C4-2B (cell line): ENCODE measurements at regions not wholly inside any gene's neighbourhood (a gene's known extent, or its start where the extent isn't known, plus 50 kb on each side); places are given as distances from the start of the nearest gene placed in this dataset.

Experiments used
- H3K27ac ChIP-seq: fragments of 450-650 bp; 2 replicates; pipeline ENCODE4 v1.5.1; 2017
- ZFX ChIP-seq: fragments of 450-650 bp; IDR thresholded peaks from 2 replicates; pipeline ENCODE4 v1.6.1; 2017
- TF ChIP-seq, protein P1 (sequence below): fragments of 450-650 bp; conservative IDR thresholded peaks from 2 replicates; pipeline ENCODE4 v1.5.1; 2017; ENCODE audit warnings: mild to moderate bottlenecking

DNA sequence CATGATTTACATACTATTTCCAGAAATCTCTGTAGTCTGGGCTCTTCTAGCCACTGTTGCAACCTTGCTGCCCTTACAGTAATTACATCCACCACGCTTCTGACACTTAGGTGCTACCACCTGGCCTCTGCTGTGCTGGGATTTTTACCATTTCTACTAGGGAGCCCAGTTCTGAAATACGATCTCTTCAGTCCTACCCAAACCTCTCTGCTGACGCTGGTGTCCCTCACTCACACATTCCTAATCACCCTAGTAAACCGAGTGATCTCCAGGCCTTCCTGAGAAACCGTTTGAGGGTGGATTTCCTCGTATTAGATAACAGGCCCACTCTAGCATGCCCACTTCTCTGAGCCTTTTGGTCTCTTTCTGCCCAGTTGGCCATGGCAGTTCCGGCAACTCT, 588.9 kb upstream of the CADM1 start:
- no peak overlapping the region for H3K27ac ChIP-seq
- TF ChIP-seq ZFX = no peak
- TF ChIP-seq, protein P1, sequence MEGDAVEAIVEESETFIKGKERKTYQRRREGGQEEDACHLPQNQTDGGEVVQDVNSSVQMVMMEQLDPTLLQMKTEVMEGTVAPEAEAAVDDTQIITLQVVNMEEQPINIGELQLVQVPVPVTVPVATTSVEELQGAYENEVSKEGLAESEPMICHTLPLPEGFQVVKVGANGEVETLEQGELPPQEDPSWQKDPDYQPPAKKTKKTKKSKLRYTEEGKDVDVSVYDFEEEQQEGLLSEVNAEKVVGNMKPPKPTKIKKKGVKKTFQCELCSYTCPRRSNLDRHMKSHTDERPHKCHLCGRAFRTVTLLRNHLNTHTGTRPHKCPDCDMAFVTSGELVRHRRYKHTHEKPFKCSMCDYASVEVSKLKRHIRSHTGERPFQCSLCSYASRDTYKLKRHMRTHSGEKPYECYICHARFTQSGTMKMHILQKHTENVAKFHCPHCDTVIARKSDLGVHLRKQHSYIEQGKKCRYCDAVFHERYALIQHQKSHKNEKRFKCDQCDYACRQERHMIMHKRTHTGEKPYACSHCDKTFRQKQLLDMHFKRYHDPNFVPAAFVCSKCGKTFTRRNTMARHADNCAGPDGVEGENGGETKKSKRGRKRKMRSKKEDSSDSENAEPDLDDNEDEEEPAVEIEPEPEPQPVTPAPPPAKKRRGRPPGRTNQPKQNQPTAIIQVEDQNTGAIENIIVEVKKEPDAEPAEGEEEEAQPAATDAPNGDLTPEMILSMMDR = no peak

DNA sequence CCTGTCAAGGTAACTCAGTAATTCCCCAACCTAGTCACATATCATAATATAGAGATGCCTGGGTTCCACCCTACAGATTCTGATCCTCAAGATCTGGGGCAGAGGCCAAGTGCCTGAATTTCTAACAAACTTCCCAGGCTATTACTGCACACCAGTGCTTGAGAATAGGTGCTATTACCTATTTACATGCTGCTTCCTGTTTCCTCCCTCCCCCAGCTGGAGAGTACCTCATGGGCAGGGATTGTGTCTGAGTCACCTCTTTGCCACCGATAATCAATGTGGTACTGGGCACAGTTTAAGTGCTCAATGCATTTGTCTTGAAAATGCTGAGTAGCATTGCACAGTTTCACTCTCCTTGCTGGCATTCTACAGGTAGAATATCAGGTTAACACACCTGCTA, 582.2 kb upstream of the CADM1 start:
- H3K27ac ChIP-seq = no peak overlapping the region
- TF ChIP-seq, protein P1 = no peak
- TF ChIP-seq ZFX = no peak

DNA sequence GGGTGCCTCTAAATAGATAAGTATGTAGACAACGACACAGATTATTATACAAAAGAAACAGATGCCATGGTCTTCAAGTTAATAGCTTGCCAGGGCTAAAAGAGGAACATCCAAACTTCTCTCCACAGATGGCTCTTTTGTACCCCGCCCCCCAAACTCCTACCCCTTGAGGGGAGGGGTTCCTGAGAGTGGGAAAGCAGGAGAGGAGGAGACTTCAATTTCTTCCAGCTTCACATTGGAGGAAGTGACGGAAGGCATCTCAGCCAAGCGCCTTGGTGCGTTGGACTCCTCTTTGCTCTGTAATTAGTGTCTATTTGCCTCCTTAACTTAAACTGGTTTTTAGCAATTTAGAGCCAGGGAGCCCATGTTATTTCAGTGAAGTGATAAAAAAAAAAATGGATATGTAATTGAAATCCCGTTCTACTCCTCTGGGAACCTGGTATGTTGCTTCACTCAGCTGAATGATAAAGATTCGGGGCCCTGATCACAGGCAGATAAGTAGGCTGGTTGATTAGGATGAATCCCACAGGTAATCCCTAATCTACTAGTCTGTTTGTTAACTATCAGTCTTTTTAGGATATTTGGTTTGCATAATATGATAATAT, 580.9 kb upstream of the CADM1 start:
- no peak overlapping the region for H3K27ac ChIP-seq
- TF ChIP-seq, protein P1 = no peak
- TF ChIP-seq ZFX = no peak

DNA sequence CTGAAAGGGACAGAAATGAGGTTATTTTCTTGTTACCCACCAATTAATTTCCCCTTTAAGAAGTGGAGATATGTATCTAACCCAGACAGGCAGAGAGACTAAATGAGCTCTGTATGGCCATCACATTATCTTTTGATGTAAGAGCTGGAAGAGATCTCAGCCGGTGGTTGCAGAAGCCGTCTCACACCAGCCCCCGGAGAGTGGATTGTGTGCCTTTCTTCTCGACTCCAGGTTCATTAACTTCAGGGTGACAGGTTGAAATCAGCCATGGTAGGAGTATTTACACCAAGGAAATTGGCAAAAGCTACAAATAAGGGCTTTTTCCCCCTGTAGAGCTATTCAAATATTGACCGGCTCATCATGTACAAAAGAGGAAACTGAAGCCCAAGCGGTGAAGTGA, 580.3 kb upstream of the CADM1 start:
- no peak overlapping the region for H3K27ac ChIP-seq
- no peak for TF ChIP-seq ZFX
- TF ChIP-seq, protein P1 = no peak

DNA sequence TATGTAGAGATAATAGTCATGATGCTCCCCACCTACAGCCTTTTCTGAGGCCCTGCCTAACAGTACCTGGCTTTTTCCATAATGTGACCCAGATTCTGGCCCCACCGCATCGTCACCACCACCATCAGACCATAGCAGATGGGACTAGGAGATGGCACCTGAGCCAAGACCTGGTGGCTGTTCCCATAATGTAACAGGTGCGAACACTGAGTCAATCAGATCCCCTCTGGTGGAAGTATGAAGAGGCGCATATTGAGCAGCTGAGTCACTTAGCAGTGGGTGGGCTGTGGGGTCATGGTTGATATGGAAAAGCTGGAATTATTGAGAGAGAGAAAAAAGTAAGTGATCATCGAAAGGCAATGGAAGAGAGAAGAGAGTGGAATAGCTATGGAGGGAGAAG, 578.0 kb upstream of the CADM1 start:
- TF ChIP-seq, protein P1 = no peak
- TF ChIP-seq ZFX = no peak

DNA sequence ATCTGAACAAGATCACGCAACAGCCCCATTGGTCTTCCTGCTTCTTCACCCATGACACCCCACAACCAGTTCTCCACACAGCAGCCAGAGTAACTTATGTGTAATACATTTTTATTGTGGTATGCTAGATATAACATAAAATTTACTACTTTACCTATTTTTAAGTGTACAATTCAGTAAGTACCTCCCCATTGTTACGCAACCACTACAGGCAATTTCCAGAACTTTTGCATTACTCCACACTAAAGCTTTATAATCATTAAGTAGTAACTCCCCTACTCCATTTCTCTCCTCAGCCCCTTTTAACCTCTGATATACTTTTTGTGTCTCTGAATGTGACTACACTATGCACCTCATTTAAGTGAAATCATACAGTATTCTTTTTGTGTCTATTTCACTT, 575.4 kb upstream of the CADM1 start:
- TF ChIP-seq ZFX = no peak
- TF ChIP-seq, protein P1 = no peak
- no peak overlapping the region for H3K27ac ChIP-seq

More for the DNA sequence above, 578.0 kb upstream of the CADM1 start:
- H3K27ac ChIP-seq = no peak overlapping the region

DNA sequence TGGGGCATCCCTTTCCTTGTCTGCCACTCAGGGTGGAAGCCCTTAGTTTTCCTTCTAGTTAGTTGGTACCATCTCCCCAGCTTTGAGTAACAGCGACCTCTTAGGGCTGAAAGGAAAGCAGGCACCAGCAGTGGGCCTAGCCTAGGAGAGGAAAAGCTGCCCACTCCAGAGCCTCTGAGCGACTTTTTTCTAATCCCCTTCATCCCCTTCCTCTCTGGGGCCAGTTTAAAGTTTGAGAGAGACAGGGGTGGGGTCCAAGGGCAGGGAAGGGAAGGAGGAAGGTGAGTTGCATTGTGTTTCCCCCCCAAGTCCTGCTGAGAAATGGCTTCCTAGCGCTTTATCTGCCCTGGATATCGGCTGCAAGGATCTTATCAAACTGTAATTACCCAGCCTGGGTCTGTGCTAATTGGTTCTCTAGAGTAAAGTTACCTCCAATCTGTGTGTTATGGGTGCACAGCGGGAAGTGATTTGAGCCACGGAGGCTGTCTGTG, 573.9 kb upstream of the CADM1 start:
- TF ChIP-seq, protein P1 = peak; percentile 57
- TF ChIP-seq ZFX = no peak
- no peak overlapping the region for H3K27ac ChIP-seq
